D341Med (cell line): ENCODE measurements at regions not wholly inside any gene's neighbourhood (a gene's known extent, or its start where the extent isn't known, plus 50 kb on each side); places are given as distances from the start of the nearest gene placed in this dataset.

Experiments used
- DNase-seq: peaks from one replicate; pipeline ENCODE4 v3.0.0; 2012; ENCODE audit warnings: low spot score

DNA sequence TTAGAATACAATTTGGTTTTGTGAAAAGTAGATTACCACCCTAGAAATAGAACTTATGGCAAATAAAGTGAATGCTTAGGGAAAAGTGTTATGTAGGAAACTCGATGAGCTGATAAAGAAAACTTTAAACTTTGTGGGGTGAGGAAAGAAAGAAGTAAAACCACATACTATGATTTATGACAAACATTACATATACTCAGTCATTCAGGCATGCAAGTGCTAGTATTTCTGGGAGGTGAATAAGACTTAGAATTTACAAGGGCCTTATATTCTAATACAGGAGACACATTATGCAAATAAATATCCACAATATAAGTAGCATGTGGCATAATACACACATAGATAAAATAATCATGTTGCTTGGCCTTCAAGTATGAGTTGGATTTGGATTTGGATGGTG lies 618.1 kb downstream of the XIRP2 start:
- no peak for DNase-seq

DNA sequence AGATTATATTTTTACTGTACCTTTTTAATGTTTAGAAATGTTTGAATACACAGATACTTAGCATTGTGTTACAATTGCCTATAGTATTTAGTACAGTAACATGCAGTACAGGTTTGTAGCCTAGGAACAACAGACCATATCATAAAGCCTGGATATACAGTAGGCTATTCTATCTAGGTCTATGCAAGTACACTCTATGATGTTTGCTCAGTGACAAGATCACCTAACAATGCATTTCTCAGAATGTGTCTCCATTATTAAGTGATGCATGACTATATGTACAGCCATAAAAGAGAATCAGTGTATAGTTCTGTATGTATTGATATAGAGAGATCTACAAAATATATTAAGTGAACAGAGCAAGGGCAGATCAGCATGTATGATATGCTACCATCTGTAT lies 616.4 kb downstream of the XIRP2 start:
- no peak for DNase-seq

DNA sequence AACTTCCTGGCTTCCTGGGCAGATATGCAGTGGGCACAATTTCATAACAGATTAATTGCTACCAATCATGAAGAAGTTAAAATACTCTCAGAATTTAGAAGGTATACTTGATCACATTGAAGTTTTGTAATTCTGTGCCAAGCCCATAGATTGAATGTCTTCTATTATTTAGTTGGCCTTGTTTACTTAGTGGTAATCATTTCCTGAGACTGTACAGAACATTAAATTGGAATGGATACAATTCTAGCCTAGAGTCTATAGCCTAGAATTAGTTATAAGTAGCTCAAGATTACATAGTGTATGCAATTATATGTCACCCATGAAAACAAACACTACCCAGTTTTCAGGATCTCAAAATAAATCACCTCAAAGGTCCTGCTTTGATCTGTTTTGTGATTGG lies 615.8 kb downstream of the XIRP2 start:
- DNase-seq: no peak

DNA sequence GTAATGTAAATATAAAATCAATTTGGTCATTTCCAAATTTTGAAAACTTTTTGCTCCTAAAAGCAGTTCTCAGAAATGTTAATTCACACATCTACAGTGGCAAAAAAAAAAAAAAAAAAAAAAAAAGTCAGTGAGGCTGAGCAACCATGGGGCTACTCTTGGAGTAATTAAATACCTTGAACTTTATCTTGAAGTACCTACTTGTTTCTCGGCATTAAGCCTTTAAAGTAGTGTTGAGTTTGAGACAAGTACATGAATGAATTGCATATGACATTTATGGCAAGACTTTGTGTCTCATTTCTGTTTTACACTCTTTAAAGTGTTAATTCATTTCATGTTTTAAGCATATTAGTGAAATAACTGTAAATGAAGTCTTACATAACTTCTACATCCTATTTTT lies 613.3 kb downstream of the XIRP2 start:
- DNase-seq: no peak

DNA sequence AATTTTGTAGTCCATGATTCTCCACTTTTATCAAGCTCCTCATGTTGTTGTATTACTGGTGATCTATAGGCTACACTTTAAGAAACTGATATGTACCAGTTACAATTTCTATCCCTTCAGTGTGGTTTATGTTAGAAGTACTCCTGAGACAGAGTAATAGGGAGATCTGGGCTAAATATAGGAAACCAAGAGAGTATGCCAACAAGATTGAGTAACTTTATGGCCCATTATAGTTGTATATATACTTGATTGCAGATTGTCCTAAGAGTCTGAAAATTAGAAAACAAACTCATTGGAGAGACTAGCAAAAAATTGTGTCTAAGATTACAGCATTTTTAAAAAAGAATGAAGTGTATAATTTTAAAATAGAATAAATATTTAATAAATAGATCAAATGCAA lies 605.6 kb downstream of the XIRP2 start:
- no peak for DNase-seq

DNA sequence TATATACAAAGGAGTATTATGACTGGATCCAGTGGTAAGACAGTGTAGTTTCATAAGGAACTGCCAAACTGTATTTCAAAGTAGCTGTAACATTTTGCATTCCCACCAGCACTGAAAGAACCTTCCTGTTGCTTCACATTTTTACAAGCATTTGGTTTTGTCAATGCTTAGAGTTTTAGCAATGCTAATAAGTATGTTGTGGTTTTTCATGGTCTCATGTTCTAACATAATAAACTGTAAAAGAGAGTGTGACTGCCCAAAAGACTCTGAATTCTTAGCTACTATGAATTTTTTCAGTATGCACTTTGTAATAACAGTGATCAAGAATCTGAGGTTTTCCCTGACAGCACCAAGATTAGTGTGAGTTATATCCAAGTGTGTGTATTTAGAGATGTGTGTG lies 604.2 kb downstream of the XIRP2 start:
- DNase-seq: no peak

DNA sequence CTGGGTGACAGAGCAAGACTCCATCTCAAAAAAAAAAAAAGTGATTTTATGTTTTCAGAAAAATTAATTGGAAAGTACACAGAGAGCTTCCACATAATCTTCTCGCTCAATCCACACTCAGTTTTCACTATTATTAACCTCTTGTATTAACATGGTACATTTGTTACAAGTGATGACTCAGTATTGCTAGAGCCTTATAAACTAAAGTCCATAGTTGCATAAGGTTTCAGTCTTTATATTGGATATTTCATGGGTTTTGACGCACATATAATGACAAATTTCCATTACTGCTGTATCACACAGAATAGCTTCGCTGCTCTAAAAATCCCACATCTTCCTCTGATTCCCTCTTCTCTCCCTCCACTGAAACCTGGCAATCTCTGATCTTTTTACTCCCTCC lies 603.5 kb downstream of the XIRP2 start:
- no peak for DNase-seq

DNA sequence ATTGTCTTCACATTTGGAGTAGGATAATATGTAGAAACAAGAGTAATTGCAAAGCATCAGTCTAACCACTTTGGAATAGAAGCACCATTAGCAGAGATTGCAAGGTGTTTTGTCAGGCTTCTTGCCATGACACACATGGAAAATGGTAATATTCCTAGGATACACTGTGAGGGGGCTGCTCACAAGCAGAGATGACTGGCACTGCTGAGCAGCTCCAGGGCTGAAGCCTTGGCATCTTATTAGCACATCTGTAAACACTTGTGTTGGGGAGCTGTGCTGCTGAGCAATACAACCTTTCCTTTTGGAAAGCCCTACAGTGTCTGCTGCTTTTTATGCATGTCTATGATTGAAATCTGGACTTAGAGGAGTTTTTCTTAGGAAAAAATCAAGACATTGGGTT lies 602.2 kb downstream of the XIRP2 start:
- no peak for DNase-seq

DNA sequence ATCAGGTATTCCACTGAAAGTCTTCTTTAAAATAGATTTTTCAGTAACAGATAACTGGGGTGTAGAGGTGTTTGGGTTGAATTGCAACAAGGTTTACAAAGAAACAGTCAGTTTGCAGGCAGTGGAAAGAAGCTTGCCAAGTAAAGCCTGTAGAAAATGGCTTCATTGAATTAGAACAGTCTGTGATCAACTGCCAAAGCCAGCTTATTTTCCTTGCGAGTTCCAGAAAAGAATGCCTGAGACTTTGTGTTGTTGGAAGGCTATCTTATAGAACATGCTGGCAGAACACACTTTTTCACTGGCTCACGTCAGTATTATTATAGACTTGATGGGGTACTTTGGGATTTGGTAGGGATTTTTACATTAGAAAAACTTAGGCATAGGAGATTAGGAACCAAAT lies 601.0 kb downstream of the XIRP2 start:
- no peak for DNase-seq

DNA sequence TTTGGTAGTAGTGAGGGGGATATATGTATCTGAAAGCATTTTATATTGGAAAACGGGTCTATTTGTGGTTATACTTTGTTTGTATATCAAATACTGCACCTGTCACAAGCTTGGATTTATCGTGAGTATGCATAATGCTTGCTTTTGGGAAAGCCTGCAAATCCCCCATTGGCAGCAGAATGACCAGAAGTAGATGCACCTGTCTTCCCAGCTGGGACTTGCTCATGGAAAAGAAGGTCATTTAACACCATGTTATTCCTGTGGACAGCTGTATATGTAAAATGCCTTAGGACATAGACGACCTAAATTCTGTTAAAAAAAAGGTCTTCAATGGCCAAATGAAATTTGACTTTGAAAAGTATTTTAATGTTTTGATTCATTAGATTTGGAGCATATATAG lies 599.4 kb downstream of the XIRP2 start:
- no peak for DNase-seq

DNA sequence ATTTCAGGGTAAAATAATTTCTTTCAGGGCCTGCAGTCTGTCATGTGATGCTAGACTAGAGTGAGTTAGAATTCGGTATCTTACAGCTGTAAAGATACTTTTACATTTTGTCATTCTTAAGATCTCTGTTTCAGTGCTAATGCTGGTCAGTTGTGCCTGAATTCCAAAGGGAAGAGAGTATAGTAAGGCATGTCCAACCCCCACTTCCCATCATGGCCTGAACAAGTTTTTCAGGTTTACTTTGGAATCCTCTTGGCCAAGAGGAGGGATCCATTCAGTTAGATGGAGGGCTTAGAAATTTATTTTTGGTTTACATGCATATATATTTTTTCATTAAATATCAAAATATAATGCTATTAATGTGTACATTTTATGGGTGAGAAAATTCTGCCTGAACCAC lies 596.6 kb downstream of the XIRP2 start:
- DNase-seq: no peak

DNA sequence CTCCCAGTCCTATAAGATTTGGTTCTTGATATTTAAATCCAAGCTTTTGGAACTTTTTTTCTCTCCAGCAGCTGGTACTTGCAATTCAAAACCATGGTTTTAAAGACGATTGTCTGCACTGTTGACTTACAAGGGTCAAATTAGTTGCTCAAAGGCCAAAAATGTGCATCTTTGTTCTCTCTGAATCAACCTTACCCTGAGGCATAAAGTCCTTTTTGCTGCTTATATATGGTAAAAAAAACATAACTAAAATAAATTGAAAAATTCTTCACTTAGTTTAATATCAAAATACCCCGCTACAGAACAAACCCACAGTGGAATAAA lies 592.7 kb downstream of the XIRP2 start:
- DNase-seq: no peak

DNA sequence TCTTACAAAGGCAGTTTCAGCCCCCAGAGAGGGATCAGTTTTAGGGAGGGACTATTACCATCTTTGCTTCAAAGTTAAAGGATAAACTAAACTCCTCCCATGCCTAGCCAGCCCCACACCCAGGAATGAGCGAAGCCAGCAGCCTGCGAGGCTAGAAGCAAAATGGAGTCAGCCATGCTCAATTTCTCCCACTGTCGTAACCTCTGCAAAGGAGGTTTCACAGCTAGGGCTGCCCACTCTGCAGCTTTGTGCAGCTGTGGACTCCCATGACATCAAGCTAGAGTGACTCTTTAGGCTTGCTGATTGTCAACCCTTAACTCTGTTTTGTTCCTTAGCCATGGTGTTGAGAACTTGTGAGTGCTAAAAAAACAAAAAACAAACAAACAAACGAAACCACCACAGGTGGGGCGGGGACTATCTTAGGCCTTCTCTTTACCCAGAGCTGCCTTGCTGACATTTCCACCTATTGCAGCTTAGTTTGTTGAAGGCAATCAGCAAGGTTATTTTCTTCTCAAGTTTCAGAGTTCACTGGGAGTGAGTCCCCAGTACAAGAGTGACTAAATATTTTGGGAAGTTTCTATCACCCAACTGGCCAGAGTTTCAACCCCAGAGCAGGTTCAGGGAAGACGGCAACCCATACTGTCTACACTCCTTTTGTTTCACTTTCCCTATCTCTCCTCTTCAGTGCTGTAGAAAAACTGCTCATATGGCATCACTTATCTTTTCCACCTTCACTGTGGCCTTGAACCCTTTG lies 592.1 kb downstream of the XIRP2 start:
- no peak for DNase-seq

DNA sequence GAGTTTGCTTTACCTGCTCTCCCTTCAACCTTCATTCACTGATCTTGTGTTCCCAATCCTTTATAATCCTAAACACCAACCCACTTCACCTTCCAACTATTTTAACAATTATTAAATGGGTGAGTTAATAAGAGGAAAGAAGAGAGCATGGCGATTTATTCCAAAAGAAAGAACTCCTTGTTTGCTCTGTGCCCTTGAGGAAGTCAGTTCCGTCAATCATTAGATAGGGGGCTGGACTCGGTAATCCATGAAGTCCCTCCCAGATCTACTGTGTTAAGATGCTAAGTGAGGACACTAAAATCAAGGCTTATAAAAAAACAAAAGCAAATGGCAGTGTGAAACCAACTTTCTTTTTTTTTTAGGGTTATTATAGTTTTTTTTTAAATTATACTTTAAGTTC lies 589.9 kb downstream of the XIRP2 start:
- DNase-seq: no peak

DNA sequence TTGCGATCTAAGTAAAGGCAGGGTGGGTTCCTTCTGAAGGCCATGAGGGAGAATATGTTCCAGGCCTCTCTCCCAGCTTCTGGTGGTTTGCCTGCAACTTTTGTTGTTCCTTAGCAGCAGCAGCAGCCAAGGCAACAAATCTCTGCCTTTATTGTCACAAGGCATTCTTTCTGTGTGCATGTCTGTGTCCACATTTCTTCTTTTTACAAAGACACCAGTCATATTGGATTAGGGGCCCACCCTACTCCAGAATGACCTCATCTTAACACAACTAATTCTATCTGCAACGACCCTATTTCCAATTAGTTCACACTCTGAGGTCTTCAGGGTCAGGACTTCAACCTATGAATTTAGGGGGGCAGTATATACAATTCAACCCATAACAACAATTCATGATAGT lies 587.5 kb downstream of the XIRP2 start:
- no peak for DNase-seq

DNA sequence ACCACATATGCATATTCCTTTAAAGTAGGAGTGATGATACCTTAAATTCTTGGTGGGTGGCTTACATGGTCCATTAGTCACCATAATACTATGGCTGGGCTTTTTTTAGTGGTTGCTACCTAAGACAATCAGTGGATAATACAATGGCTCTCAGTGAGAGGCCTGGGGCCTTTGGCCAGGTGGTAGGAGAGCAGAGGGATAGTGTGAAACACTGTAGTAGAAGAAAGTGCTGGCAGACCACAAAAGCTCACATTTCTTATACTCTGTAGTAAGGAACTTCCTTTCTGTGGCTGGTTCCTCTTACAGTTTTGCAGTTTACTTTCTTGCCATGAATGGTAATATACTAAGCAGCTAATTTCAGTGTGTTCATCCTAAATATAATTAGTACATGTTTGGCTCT lies 583.5 kb downstream of the XIRP2 start:
- DNase-seq: no peak

DNA sequence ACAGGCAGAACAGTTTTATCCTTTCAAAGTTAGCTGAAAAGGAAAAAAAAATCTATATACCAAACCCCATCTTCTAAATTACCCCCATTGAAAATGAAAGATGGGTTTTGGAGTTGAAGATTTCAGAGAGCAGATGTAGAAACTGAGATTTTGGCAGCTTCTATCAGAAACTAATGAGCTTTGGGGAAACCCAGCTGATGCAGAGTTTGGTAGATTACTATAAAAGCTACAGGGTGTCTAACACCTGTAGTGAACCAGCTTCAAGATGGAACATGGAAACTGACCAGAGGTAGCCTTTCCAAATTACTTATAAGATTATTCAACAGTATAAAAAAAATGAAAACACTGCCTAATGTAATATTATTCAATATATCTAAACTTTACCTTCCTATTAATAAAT lies 583.1 kb downstream of the XIRP2 start:
- no peak for DNase-seq

DNA sequence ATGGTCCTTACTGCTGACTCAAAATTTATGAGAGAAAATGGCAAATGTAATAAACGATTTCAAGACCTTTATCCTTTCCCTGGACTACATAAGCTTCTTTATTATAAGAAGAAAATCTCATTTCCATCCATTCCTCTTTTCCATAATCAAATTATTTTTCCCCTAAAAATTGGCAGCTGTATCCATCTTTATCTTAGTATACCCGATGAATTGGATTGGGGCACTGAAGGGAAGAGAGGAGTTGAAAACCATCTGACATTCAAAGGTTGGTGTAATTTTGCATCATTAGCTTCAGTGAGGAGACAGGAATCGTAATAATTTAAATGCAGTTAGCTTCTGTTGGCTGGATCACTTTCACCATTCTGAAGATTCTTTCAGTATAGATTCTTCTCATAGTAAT lies 574.1 kb downstream of the XIRP2 start:
- no peak for DNase-seq

DNA sequence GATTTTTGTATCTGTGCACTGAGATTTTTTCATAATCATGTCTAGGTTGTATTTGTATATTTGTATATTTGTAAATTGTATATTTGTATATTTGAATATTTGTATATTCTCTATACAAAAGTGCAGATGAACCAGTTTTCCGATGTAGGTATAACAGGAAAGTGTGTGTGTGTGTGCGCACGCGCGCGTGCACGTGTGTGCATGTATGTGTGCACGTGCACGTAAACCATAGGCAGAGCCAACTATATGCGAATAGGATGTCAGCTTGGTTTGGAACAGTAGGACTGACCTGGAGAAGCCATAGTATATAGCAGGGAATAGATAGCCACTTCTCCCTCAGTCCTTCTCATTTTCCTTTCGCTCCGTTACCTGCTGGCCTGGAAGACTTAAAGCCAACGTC lies 565.8 kb downstream of the XIRP2 start:
- DNase-seq: no peak

DNA sequence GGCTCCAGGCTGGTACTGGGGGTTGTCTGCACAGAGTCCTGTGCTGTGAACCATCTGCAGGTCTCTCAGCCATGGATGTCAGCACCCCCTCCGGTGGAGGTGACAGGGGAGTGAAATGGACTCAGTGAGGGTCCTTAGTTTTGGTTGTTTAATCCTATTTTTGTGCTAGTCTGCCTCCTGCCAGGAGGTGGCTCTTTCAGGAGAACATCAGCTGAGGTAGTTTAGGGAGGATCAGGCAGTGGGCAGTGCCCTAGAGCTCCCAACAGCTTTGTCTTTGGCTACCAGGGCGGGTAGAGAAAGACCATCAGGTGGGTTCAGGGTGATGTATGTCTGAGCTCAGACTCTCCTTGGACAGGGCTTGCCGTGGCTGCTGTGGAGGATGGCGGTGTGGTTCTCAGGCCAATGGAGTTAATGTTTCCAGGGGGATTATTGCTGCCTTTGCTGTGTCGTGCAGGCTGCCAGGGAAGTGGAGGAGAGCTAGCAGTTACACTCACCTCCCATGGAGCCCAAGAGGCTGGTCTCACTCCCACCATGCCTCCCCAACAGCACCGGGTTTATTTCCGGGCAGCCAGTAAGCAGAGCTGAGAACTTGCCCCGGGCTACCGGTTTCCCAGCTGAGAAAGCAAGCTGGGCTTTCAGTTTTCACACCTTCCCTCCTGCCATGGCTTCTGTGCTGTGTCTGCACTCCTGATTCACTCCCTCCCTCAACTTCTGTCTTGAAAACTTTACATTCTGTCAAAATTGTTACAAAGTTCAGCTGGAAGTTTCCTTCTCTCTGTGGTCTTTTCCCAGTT lies 563.4 kb downstream of the XIRP2 start:
- no peak for DNase-seq

DNA sequence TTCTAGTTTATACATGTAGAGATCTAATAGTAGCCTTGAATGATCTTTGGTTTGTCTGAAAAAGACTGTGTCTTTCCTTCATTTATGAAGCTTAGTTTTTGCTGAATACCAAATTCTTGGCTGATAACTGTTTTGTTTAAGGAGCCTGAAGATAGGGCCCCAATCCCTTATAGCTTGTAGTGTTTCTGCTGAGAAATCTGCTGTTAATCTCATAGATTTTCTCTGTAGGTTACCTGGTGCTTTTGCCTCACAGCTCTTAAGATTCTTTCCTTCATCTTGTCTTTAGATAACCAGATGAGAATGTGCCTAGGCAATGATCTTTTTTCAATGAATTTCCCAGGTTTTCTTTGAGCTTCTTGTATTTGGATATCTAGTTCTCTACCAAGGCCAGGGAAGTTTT lies 562.1 kb downstream of the XIRP2 start:
- DNase-seq: no peak

DNA sequence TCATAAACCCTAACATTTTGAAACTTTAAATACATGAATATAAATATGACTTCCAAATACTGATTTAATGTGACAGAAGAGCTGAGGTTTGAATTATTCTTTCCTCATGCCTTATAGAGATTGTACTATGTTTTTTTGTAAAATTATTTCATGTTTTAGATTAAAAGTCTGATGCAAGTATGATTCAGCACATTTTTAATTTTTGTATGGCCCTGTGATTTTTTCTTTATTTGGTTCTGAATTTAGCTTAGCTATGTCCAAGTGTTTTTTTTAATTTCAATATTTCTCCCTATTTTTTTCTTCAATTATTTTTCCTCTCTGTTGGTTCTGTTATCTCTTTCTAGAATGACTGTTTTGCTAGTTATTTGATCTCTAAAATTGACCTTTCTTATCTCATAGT lies 552.1 kb downstream of the XIRP2 start:
- no peak for DNase-seq

DNA sequence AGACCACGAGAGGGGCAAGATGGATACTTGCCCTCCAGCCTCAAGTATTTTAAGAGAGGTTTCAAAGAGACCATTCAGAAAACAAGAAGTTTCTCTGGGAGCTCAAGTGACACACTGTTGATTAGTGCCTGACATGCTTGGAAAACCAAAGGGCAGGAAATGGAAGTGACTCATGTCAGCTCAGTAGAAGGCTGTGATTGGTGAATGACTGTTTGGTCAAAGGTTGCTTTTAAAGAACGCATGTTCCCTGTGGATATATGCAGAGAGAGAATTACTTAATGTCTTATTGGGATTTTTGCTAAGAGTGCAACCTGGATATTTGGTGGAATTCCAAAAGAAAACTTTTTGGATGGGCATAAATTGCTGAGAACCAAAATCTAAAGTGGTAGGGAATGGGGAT lies 549.9 kb downstream of the XIRP2 start:
- no peak for DNase-seq

DNA sequence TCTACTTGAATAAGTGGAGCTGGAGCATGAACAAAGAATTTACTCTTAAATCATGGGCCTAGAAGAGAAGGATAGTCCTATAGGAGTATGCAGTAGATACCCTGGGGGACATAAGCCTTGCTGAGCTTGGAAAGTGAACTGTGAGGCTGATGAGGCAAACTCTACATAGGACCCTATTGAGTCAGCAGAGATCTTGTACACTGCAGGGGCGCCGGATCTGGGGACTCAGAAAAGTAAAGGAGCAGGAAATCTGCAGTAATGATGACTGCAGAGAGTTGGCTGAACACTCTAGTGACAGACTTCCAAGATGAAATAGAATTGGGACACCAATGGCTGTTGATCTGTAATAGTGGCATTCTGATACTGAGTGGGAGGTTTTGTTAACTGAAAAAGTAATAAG lies 543.7 kb downstream of the XIRP2 start:
- DNase-seq: no peak
